HG02870 (cell line): ENCODE measurements at regions not wholly inside any gene's neighbourhood (a gene's known extent, or its start where the extent isn't known, plus 50 kb on each side); places are given as distances from the start of the nearest gene placed in this dataset.

Experiments
- ATAC-seq: cut with Tn5 transposase; IDR thresholded peaks from one replicate; pipeline ENCODE4 v1.9.1; 2021; ENCODE audit warnings: mild to moderate bottlenecking, moderate library complexity; ENCODE audit not compliant: unreplicated experiment

DNA sequence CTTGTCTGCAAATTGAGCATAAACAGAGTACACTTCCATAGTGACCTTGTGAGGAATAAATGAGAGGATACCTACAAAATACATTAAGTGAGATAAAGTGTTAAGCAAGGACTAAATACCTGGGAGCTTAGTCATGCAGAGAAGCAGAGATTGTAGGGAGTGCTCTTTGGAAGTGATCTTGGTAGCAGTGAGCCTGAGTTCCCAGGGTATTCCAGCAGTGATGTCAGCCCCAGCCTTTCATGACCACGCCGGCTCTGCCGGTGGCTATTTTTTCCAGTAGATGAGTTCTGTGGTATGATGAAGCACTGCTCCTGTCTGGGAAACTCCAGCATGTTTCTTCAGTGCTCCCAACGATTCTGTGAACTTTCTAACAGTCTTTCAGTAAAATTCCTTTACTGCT lies 391.5 kb upstream of the IGFBP7 start:
- ATAC-seq = no peak

DNA sequence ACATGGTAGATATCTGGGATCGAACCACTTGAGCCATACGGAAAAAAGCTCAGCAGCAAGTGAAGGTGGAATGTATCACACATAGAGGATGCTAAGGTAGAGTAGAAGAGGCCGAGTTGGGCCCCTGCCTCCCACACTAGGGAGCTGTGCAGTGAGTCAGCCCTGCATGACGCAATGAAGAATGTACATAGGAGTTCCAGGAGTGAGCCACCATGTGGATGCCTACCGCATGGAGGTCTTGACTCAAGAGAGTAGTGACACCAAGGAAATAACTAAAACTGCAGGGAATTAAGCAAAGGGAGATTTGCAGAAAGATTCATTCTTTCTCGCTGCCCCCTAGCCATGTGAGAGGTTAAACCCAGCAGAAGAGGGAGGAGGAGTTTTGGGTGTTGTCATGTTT lies 389.6 kb upstream of the IGFBP7 start:
- no peak for ATAC-seq

DNA sequence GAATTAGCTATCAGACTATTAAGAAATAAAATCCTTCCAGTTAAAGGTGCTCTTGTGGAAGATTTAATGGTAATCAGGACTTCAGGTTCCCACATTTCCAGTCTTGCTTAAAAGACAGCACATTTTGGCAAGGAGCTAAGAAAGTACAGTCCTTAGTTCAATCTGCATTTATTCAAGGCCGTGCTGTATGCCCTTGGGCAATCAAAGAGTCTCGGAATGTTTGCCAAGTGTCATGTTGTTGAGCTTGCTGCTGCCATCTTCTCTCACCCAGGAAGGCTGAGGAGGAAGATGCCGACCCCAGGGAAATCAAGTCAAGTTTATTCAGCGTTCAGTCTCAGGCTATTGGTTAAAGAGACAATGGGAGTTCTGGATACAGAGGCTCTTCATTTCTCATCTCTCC lies 388.1 kb upstream of the IGFBP7 start:
- no peak for ATAC-seq

DNA sequence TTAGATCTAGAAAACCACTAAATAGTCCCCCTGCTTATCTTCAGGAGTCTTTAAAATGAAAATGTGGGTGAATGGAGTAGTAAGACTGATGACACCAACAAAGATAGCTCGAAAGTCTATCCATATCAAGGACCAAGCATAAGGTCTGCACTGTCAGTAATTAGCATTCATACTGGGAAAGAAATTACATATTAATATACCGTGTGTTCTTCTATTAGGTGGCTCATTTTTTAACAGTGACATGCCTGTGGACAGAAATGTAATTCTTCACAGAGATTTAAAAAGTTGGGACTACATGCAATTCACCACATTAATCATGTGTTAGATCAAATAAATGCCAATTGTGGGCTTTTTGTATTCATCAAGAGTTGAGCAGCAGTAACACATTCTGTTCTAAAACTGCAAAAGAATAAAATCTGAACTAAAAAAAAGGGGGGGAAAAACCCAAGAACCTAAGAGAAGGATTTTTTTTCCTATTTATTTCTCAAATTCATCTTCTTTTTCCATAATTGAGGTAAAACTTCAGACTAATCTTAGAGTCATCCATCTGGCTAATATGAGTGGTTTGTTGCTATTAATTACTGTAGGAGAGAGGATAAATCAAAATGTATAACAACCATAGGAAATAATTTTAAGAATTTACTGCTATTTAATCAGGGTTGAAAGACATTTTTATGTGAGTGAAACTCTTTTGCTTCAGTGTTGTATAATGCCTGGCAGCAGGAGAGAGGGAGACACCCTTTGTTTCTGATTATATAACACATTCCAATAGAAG lies 386.7 kb upstream of the IGFBP7 start:
- no peak for ATAC-seq

DNA sequence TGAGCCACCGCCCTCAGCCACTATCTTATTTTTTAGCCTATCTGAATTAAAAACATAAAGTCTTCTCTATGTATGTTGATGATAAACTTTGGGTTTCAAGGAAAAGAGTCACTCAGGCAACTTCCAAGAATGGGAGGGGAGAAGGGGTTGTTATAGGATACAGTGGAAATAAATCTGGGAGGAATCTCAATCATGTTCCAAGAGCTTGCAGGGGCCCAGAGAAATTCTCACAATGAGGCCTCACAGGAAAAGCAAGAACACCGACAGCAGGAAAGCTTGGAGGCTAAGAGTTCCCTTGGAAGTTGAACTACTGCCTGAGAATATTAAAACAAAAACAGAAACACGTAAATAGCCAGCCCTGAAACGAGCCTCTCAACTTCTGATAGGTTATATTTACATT lies 384.6 kb upstream of the IGFBP7 start:
- ATAC-seq = no peak

DNA sequence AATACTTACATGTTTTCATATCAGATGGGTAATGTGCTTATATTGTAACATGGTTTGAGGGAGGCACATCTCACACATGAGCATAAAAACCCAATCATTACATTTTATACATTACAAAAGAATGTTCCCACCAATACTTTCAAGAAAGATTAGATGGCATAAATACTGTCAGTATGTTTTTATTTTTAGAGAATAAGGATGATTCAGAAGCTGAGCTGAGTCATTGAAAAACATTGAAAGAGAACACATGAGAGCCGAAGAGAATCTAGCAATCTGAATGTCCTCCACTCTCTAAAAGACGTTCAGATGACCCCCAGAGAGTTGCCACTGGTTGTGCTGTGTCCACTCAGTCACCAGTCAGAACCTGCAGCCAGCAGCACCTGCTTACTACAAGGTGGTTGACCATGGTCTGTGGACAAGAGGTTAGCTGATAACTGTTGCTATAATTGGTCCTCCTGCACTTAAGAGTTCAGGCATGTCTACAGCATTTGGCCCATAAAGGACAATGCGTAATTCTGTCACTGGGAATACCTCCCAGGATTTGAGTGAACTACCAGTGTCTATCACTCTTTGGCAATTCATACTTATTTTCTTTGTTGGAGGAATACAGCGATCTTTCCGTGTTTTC lies 382.2 kb upstream of the IGFBP7 start:
- ATAC-seq = no peak

DNA sequence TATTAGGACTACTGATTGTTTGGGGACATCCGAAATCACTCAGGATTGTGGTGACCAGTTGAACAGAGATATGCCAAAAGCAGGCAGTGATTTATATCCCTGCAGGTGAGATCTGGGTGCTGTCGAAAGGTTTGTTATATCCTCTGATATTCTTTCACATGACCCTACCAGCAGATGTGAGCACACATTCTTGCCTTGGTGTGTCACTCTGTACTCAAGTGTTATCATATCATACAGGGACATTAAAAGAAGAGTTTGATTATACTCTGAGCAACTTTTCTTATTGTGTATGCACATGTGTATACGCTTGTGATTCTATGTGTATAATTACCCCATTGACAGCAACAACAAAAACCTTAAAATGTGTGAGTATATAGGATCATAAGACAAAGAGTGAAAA lies 381.2 kb upstream of the IGFBP7 start:
- no peak for ATAC-seq

DNA sequence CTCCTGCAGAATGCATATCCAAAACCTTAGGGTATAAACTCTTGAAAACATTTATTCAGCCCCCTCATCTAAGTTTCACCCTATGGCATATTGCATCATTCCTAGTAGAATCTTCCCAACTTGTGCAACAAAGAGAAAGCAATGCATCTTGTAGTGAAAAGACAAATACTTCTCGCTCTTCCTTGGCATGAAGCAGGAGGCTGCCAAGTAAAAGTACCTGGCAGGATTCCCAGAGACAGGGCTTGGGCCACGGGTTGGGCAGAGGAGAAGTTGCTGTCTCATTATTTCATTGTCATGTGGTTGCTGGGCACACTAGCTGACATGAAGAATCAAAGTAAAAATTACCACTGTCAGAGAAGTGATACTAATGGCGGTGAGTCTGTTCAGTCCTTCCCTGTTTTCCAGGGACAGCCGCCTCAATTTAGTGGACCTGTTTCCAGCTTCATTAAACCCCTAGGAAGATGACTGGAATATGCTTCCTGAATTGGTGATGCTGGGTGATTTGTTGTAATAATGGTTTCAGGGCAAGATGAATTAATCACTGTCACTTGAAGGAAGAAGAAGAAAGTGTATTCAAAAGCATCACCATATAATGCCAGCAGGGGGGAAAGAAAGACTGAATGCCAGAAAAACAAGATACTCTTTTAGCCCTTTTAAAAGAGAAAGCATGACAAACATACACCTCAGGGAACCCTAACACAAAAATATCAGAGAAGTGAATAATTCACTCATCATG lies 380.5 kb upstream of the IGFBP7 start:
- no peak for ATAC-seq

DNA sequence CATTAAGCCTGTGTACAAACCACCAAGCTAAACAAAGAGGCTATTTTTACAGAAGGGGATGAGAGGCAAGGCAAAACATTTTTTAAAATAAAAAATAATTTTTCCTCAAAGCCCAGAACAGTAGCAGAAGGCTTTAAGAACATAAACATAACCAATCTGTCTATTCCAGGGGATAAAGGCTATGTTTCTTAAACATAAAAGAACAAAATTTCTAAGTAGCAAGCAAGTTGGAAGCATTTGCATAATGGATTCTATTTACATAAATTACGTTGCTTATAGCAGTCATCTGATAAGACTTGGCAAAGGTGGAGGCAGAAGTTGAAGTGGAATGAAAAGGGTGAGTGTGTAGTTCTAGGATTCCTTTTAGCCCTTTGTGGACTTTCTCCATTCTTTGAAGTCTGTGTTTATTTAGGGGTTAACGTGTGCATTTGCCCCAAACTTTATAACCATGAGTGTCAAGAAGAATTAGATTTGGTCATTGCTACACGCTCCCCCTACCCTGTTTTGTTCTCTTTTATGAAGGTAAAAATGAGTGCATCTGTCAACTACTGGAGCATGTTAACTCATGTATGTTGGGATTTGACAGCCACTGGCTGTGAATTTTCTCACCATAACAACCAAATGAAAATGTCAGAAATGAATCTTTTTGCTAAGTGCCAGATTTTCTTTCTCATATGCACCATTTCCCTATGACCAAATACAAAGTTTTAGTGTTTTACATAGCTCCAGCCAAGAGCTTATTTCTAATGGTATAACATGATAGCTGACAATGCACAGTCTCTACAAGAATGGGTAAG lies 378.4 kb upstream of the IGFBP7 start:
- ATAC-seq = no peak

DNA sequence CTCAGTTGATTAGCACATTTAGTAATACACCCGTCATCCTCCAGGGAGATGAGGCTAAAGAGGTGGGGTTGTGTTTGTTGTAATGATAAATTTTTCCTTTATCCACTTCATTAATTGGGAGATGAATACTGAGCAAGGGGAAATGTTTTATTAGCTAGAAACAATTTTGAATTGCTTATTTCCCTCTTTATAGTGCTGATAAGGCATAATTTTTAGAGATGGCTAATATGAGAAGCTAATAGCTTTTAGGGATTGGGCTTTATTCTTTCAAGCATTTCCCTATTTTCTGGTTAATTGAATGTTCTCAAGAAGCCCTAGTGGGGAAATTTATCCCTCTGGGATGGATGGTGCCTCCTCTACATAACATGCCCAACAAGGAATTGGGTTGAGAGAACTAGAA lies 365.2 kb upstream of the IGFBP7 start:
- no peak for ATAC-seq

DNA sequence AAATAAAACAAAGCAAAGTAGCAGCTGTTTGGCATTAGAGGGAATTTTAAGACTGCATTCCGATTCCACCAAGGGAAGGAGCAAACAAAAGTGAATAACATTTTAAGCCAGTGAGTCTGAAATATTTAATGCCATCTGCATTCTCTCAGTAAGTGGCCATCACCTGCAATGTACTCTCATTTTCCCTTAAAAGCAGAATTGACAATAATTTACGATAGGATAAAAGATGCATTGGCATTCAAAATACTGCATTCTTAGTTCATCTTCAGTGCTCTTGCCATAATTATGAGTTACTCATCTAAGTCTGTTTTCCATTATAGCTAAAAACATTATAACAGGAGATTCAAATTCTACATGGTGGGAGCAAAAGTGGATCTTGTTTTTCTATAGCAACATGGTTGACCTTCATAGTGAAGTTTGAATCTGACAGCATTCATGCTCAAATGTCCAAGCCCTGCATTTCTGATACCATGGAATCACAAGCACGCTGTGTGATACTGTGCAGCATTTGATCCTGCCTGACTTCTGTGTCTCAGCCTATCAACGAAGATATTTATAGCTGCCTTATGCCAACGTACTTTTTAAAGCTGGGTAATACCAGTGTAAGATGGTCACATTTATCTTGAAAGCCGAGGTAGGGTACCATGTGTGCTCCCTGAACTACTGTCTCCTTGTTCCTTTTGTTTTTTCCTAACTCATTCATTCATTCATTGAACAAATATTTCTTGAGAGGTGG lies 355.3 kb upstream of the IGFBP7 start:
- no peak for ATAC-seq

DNA sequence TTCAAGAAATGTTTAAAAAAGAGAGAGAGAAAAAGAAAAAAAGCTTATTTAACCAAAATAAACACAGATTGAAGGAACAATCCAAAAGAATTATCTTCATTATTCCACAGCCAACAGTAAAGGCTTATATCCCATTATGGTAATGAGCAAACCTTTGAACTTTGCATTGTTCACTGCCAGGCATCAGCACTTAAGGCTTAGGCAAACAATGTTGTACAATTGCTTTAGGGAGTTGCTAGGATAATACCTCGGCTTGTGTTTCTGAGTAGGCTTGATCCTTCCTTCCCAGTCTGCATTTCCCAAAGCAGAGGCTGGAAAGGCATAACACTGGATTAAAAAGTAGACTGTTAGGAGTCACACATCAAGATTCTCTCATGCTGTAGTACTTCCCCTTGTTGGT lies 352.7 kb upstream of the IGFBP7 start:
- ATAC-seq = no peak

DNA sequence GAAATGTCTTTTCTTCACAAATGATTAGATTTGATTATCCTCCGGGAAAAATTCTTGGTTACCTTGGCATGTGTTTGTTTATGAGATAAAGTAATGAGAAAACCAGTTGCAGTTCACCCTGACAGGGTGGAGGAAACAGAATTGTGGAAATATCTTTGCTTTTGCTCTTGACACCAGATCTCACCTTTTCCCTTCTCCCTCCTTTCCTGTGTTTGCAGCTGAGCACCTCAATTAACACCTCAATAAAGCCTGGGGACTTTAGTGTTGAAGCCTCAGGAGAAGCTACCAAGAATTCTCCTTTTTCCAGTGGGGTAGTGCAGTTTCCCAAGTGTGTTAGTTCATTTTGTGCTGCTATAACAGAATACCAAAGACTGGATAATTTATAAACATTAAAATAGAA lies 350.8 kb upstream of the IGFBP7 start:
- no peak for ATAC-seq

DNA sequence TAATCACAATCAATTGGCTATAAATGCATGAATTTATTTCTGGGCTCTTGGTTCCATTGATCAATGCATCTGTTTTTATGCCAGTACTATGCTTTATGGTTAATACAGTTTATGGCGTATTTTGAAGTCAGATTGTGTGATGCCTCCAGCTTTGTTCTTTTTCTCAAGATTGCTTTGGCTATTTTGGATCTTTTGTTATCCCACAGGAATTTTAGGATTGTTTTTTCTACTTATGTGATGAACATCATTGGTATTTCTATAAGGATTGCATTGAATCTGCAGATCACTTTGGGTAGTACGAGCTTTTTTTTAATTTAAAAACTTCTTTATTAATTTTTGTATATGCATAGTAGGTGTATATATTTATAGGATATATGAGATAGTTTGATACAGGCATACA lies 338.7 kb upstream of the IGFBP7 start:
- ATAC-seq = no peak

DNA sequence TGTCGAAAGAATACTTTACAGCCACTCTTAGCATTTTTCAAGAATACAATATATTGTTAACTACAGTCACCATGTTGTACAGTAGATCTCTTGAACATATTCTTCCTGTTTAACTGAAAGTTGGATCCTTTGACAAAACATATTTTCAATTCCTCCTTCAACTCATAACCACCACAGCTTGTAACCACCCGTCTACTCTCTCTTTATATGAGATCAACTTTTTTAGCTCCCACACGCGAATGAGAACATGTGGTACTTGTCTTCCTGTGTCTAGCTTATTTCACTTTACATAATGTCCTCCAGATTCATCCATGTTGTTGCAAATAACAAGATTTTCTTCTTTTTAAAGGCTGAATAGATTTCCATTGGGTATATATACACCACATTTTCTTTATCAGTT lies 338.3 kb upstream of the IGFBP7 start:
- no peak for ATAC-seq

DNA sequence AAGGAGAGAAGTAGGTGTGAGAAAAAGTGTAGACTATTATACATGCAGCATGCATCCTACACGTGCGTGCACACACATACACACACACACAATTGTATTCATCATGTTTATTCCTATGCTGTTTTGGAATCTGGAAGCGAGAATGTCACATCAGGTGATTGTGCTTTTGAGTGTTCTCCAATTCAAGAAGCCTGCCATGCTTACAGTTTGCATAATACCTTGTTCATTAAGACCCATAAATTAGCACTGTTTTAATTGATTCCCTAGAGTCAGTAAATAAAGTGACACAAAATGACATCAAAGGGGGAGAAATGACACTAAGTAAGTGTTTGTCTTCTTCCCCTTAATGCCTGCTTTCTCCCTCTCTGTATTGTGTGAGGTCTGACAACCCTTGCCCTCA lies 336.1 kb upstream of the IGFBP7 start:
- ATAC-seq = no peak

DNA sequence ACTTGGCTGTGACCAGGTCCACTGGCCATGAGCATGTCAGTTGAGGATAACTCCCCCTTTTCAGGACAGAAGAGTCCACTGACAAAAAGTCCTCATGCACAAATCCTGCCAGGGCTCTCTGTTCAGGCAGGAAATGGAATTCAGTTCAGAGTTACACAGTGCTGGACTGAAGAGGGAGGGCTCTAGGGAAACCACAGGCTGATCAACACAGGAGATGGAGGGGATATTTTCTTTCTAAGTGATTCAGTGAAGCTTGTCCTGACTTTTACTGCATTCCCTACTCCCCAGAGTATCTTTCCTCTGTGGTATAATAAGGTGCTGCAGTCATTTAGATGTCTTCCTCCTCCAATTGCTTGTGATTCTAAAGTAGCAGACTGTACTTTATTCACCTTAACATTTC lies 335.5 kb upstream of the IGFBP7 start:
- no peak for ATAC-seq

DNA sequence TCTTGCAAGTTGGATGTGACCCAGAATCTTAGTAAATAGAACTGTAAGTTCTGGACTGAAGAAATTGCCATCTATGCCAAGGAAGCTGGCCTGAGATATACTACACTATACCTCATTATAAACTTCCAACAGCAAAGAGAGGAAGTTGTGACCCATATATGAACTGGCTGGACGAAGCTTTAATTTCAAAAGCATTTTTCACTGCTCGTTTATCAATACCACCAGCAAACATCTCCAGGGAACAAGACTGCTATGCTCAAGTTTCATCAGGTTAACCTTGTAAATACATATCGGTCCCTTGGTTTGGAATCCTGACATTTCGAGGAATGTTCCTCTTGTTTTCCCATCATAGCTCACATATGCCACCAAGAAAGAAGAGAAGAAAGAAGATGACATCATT lies 334.5 kb upstream of the IGFBP7 start:
- ATAC-seq = no peak

DNA sequence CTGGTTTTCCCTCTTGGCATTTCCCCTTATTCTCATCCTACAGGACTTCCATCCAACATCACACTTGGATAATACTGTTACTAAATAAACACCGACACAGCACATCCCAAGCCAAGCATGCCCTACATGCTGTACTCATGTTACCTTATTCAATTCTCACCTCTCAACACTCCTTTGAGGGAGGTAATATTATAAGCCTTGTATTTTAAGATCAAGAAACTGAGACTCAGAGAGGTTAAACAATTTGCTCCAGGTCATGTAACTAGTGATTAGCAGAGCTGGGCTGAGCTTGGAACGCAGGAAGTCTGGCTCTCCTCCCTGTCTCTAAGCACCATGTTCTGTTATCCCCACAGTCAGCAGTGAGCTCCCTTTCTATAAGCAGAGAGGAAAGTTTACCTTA lies 333.6 kb upstream of the IGFBP7 start:
- ATAC-seq = no peak

DNA sequence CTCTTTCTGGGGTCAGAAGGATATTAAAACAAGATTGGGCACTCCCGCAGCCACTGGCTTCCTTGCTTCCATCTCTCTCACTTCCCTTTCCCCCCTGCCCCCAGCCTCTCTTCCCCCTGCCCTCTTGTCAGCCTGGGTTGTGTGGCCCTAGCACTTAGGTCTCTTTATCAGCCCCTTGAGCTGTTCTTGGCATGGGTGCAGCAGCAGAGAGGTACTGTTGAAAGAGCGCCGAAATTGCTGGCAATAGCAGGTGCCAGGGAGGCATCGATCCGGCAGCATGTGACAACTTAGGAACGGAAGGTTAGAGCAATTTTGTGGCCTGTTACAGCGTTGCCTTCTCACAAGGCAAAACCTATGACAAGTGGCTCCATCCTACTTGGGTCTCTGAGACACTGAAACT lies 333.1 kb upstream of the IGFBP7 start:
- ATAC-seq = no peak

DNA sequence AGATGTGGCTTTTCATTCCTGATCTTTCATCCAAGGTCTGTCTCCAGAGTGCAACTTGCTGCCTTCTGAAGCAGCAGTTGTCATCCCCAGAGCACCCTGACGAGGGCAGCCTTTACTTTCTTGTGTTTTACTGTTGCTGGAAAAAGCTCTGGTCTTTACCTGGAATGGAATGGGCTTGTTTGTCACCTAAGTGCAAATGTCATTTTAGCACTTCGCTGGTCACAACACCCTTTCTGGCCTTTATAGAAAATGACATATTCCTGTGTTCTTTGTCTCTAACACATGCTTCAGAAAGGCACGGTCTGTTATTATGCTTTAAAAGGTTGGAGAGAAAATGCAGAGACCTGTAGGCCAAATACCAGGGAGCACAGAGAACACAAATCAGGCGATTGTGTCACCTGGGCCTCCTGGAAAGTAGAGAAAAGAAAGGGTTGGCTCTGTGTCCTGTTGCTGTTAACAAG lies 332.7 kb upstream of the IGFBP7 start:
- ATAC-seq = peak; percentile 54
